ENCODE measurements at regions not wholly inside any gene's neighbourhood (a gene's known extent, or its start where the extent isn't known, plus 50 kb on each side); places are given as distances from the start of the nearest gene placed in this dataset.
"Not testable (repeated sequence)": the region's sequence is repeated elsewhere in the genome, so short reads cannot be mapped to it uniquely, and the experiment has no call there.

DNA sequence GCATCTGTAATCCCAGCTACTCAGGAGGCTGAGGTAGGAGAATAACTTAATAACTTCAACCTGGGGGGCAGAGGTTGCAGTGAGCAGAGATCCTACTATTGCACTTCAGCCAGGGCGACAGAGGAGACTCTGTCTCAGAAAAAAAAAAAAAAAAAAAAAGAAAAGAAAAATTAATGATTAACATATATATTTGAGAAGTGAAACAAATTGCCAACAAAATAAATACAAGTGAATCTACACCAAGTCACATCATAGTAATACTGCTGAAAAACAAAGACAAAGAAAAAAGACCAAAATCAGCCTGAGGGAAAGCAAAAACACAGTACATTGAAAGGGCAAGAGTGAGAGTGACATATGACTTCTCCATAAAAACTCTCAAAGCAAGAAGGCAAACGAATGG is 123.7 kb downstream of the CASP12 start:
- DNase-seq, result no peak

DNA sequence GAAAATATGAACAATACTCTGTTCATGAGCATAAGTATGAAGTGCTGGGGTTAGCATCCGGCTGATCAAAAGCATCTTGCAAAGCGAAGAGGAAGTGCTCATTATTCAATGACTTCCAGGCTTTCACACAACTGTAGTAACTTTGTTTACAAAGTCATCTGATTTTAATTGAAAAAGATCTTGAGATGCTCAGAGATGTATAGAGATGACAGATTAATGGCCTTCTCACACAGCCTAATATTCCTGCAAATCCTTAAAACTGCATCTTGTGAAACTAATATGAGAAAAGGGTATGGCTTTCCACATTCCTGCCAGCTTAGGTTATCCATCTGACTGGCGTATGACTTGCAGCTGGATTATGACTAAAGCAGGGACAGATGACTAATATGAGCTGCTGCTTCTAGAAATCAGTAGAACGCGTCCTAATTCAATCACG is 125.4 kb downstream of the CASP12 start:
- no peak for DNase-seq

DNA sequence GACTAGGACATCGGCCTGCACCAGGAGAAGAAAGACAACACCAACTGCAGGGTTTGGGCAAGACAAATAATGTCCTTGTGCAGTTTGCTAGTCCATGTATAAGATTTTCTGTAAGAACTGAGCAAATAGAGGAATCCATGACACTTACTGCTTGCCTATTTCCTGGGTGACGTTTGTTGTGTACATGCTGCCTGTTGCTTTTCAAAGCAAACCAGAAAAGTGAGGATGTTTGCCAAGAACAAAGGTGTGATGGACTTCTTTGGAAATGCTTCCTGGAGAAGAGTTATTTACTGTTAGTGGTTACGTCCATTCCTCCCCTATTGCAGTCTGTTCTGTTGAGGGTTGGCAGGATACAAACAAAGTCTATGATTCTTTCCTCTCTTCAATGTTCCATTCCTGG is 126.5 kb downstream of the CASP12 start:
- DNase-seq, result no peak

DNA sequence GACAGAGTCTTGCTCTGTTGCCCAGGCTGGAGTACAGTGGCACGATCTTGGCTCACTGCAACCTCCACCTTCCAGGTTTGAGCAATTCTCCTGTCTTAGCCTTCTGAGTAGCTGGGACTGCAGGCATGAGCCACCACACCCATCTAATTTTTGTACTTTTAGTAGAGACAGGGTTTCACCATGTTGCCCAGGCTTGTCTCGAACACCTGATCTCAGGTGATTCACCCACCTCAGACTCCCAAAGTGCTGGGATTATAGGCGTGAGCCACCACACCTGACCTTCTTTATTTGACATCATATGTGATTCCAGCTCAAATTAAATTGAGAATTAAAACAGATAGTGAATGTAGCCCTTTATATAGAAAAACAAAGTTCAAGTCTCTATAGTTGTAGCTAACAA is 127.2 kb downstream of the CASP12 start:
- DNase-seq, result not testable (repeated sequence)

DNA sequence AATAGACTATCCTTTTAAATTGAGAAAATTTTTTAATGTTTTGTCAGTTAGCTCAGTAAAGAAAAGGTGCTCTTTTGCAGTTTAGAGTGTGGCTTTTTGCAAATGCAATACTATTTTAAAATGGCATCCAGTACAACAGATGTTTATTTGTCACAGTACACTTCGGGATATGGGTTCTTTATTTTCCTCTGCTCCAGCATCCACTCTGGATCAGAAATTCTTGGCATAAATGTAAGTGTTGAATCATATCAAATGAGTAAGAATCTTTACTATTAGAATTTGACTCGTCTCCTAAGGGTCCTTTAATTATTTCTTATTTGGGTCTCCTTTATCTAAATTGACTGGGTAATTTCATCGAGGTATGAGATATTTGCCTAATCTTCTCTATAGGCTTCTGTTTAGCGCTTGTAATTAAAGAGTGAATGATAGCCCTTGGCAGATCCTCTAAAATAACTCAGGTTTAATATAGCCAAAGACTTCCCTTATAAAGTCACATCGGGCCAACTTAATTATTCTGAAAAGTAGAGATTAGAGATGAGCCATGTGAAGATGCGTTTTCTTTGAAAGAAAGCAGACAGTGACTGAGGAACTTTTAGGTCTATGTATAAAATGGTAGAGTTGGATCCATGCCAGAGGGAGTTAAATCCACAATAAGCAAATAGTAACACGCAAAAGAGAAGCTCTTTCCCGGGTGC is 132.7 kb downstream of the CASP12 start:
- no peak for DNase-seq

DNA sequence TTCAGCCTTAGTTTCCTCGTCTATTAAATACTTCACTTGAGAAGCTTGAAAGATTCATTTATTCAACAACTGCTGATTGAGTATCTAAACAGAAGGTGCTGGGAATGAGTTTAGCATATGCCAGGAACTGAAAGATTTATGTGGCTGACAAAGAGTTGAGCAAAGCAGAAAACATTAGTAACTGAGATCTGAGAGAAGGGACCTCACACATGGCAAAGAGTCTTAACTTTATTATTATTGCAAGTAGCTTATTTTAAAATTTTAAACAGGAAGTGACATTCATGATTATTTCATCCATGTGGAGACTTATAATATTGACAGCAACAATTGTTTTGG is 133.6 kb downstream of the CASP12 start:
- no peak for DNase-seq

DNA sequence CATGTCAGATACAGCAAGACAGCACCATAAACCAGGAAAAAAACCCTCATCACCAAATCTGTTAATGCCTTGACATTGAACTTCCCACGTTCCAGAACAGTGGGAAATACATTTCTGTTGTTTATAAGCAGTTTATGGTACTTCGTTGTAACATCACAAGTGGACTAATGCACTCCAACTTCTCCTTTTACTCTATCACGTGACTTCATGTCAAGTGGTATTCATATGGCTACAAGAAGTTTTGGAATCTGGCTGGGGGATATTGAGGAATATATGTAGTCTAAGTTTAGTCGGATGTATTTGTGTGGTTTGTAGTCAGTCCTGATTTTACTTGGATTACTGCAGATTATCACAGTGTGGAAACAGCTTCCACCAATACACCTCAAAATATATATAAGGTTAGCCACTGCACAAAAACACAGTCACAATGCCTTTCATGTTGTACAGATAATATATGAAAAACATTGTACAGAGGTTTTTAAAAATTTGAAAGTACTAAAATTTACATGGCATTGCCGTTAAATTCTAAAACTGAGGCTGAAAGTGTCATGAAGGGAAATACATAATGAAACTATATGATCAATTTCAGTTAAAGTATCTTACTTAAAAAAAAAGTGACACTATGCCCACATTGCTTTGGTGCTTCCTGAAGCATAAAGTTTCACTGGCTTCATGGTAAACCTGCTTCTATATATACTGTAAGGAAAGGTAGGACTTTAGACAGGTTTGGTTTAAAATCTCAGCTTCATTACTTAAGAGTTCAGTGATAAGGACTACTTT is 134.1 kb downstream of the CASP12 start:
- no peak for DNase-seq

DNA sequence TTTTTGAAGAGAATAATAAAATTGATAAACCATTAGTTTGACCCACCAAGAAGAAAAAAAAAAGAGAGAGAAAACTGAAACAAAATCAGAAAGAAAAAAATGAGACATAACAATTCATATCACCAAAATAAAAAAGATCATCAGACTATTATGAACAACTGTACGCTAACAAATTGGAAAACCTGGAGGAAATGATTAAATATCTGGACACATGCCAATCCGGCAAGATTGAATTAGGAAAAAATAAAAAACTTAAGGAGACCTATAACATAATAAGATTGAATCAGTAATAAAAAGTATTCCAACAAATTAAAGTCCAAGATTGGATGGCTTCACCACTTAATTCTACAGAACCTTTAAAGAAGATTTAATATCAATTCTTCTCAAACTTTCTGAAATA is 136.7 kb downstream of the CASP12 start:
- DNase-seq, result no peak

DNA sequence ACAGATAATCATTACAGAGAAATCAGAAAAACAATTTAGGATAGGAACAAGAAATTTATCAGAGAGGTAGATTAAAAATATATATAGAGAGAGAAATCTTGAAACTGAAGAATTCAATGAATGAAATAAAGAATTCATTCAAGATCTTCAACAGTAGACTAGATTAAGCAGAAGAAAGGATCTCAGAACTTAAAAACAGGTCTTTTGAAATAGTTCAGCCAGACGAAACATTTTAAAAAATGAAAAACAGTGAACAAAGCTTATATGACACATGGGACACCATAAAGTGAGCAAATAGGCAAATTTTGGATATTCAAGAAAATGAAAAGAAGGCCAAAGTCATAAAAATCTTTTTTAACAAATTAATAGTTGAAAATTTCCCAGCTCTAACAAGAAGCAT is 138.8 kb downstream of the CASP12 start:
- DNase-seq, result no peak

DNA sequence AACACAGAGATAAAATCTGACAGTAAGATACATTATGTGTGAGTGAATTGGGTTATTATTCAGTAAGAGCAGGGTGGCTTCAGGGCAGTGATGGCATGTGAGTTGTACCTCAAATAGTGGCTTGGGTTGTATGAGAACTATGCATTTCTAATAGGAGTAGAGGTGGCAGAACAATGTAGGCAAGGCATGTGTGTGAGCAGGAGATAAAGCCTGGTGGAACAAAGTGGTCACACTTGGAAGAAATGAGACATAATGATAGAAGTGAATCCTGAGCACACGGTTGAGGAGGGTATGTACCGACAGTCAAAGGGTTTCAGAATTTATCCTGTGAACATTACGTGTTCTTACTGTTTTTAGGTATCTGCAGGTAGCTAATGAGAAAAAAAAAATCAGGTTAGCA is 159.3 kb downstream of the CASP12 start:
- no peak for DNase-seq

DNA sequence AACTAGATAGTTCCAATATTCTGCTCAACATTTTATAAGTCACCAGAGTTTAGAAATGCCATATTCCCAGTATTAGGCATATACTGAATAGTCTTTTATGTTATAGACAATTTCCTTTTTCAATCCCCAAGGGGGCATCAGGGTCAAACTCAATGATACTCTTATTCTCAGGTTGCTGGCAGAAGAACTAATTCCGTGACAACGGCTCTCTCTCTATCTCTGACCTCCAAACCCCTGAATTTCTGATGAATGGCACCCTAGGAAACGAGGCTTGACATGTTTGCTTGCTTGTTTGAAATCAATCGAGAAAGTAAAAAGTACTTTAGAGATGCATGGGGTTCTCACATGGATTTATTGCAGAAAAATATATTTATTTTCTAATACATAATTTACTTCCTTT is 160.1 kb downstream of the CASP12 start:
- DNase-seq, result no peak

DNA sequence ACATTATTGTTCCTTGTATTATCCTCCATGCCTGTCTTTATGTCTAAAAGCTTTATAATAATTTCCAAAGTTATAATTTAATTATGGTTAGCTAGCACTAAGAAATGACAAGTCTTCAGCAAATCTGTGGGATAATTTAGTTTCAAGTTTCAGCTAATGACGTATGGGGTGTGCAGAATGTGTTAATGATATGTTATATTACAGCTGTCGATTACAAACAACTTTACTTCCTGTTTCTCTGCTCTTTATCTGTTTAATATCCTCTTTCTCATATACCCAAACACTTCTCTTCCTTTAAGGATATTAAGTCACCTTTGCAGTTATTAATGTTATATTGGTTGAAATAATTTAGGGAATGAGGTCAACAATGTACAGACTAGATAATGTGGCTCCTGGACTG is 161.8 kb downstream of the CASP12 start:
- no peak for DNase-seq

DNA sequence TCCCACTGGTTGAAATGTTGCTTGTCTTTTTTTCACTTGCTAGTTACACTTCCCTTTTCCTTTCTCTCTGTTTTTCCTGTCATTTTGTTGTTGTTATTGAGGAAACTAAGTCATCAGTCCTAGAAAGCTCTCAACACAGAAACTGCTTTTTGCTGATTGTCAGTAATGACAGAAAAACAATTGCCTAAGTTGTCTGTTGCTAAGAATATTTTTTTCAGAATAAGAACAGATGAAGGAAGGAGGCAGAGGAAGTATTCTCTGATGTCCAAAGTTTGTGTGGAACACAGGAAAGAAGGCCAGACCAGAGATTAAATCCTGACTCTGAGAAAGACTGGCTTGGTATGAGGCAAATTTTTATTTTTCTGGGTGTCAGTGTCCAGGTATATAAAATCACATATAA is 163.3 kb downstream of the CASP12 start:
- DNase-seq, result no peak

DNA sequence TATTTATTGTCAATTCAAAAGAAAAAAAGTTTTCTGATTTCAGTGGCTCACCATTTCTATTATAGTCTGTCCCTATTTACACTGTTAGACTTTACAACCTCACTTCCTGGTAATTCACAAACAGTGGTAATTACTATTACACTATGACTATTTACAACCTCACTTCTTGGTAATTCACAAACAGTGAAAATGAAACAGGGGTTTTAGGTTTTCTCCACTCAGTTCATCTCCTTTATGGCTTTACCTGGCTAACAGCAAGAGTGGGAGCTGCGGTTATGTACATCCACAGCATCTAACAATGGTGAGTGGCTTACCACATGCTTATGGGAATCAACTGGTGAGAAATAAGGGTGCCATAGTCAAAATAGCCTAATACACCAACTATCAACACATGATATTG is 166.4 kb downstream of the CASP12 start:
- no peak for DNase-seq

DNA sequence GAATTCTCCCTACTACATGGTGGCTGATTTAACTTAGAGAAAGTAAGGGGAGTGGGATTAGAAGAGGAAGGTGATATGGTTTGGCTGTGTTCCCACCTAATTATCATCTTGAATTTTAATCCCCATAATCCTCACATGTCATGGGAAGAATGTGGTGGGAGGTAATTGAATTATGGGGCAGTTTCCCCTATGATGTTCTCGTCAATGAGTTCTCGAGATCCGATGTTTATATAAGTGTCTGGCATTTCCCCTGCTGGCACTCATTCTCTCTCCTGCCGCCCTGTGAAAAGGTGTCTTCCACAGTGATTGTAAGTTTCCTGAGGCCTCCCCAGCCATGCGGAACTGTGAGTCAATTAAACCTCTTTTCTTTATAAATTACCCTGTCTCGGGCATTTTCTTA is 169.3 kb downstream of the CASP12 start:
- no peak for DNase-seq

DNA sequence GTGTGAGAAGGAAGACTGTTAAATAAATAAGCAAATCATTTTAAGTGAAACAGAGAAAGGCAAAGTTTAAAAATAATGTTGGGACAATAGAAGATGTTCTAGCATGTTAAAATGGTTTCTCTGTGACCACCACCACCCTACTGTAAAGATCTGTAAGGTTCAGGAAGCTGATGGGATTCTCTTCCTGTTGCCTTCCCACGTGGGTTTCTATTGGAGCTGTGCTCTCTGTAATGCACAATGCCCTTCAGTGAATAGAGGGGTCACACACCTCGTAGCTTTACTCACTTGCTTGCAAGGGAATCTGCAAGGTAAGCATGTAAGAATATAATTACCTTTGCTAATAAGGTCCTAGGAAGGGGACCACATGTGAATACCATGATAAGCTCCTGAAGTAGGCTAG is 170.5 kb downstream of the CASP12 start:
- DNase-seq, result no peak

DNA sequence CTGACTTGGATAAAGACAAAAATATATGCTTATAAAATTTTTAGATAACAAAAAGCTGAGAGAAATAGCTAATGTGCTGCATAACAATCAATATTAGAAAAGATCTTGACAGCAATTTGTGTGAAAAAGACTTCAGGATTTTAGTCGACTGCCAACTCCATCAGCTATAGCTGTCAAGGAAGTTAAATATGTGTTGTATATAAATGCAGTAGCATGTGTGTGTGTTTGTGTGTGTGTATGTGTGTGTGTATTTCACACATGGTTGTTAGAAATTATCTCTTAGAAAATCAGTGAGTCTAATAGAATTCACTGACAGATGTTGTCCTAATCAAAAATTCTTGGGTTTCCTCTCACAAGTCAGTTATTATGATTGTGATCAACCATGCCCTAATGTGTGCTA is 171.2 kb downstream of the CASP12 start:
- DNase-seq, result no peak

DNA sequence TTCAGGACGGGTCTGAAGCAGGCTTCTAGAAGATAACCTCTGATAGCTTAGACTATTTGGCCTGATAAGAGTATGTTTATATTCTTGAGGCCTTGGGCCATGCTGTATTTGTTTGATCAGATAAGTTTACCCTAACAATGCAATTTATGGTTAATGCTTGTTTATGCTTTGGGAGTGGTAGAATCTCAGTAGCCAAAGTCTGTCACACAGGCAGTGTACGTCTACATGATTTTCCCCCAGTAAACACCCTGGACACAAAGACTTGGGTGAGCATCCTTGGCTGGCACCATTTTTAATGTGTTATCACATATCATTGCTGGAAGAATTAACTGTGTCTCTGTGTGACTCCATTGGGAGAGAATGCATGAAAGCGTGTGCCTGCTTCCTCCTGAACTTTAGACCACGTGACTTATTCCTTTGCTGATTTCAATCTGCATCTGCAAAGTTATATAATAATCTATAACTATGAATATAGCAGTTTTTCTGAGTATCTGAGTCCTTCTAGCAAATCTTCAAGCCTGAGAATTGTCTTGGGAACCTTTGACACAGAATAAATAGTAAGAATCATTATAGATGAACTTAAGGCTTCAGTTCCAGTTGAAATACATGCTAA is 172.4 kb downstream of the CASP12 start:
- DNase-seq, result no peak

DNA sequence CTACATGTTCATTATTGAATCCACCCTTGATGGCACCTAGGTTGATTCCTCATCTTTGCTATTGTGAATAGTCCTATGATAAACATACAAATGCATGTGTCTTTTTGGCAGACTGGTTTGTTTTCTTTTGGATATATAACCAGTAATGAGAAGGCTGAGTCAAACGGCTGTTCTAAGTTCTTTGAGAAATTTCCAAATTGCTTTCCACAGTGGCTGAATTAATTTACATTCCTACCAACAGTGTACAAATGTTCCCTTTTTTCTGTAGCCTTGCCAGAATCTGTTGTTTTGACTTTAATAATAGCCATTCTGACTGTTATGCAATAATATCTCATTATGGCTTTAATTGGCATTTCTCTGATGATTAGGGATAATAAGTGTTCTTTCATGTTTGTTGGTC is 184.9 kb downstream of the CASP12 start:
- no peak for DNase-seq

DNA sequence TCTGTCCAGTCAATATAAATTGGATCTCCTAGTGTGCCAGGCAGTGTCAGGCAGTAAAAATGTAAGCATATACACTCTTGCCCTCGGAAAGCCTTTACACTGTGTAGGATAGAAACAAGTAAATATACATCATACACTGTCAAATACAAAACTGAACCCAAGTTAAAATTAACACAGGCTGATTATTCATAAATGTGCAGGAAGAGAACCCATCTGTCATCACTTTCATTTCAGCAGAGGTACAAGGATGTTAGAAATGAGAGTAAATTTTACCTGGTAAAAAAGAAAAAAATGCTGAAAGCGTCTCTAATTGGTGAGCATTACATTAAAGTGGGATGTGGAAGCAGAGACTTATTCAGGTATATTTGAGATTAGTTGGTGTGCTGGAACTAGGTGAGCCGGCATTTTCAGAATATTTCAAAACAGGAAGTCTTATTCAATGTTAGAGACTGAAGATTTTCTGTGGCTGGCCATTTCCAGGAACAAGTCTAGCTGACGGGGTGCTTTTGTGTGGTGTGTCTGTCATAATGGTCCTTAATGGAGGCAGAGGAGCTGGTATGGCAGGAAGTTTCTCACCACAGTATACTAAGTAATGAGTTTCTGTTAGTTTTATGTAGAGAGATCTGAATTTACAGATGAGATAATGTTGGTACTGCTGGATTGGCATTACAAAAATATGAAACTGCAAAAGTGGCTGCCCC is 192.6 kb downstream of the CASP12 start:
- no peak for DNase-seq

DNA sequence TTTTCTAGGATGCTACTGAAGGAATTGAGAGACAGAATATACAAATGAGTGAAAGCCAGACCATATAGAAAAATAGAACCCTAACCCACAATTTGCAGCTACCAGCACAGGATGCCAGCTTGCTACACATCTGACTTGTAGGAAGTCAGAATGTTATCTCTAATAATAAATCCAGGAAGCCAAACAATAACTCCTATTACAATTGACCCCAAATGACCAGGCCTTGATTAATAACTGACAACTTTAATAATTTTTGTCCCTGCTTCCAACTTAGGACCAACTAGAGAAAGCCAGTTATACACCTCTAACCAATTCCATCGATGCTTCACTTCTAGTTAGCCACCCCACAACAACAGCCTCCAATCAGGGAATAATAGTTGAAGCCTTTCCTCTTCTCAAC is 193.4 kb downstream of the CASP12 start:
- no peak for DNase-seq

DNA sequence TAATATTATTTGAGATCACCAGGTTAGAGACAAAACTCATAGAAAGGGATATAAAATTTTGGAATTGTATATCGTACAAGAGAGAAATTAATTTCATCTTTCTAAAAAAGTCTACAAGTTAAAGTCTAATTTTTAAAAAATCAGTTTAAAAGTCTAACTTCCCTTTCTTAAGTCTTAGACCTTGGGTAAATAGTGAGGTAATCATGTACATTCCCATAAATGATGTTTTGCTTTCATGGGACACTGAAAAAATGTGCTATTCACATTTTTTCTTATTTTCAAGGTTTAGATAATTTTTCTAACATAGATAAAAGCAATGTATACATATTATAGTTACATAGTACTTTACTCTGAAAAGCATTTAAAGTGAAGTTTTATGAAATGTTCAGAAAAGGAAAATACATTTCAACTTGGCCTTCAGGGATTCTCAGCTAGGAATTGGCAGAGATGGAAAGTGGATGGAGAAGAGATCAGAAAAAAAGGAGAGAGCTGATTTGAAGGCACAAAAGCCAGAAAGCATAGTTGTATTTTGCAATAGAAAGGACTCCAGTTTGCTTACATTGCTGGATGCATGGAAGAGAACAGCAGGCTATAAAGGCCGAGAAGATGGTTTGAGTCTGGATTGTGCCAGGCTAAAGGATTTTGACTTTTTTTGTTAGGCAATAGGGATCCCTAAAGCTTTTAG is 194.0 kb downstream of the CASP12 start:
- no peak for DNase-seq

DNA sequence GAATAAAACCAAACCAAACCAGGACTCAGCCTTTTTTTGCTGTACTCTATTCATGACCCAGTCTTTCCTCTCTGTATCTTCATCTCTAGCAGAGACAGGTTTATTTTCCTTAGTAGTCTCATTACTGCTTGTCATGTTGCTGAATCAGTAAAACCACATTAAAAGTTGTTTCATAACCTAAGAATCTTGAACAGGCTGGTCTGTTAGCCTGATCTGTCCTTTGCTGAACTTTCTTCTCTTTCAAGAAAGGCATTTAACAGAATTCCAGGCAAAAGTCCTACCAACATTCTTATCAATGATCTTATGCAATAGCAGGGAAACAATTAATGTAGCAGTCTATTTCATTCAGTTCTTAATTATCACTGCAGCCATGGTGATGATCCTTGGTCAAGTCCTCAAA is 197.7 kb downstream of the CASP12 start:
- no peak for DNase-seq

Data from NCI-H187 treated with DMSO at 0.1 percent for 48 hours (cell line).